MM.1S (cell line): ENCODE measurements at regions not wholly inside any gene's neighbourhood (a gene's known extent, or its start where the extent isn't known, plus 50 kb on each side); places are given as distances from the start of the nearest gene placed in this dataset.
"Not testable (repeated sequence)": the region's sequence is repeated elsewhere in the genome, so short reads cannot be mapped to it uniquely, and the experiment has no call there.

Source experiments
- DNase-seq: peaks from one replicate; pipeline ENCODE4 v3.0.0-alpha.2; 2015
- H2AFZ ChIP-seq: fragments of 300-600 bp; sonication (generic); 2 replicates; pipeline ENCODE4 v1.6.0; 2016; ENCODE audit warnings: antibody characterized with exemption, low read length
- H3F3A ChIP-seq: fragments of 300-600 bp; sonication (generic); 2 replicates; pipeline ENCODE4 v1.6.1; 2016; ENCODE audit warnings: mild to moderate bottlenecking, antibody characterized with exemption, low read length, moderate library complexity, mixed read lengths; ENCODE audit not compliant: insufficient read depth
- H3K27ac ChIP-seq: fragments of 300-600 bp; sonication (generic); 2 replicates; pipeline ENCODE4 v1.5.1; 2016; ENCODE audit warnings: mild to moderate bottlenecking, low read length
- H3K27me3 ChIP-seq: fragments of 300-600 bp; sonication (generic); replicated peaks from 2 replicates; pipeline ENCODE4 v1.6.0; 2016; ENCODE audit warnings: low read length; ENCODE audit not compliant: insufficient read depth
- H3K36me3 ChIP-seq: fragments of 300-600 bp; sonication (generic); replicated peaks from 2 replicates; pipeline ENCODE4 v1.6.1; 2016; ENCODE audit warnings: mild to moderate bottlenecking, low read length, mixed read lengths; ENCODE audit not compliant: insufficient read depth
- H3K4me1 ChIP-seq: fragments of 300-600 bp; sonication (generic); 2 replicates; pipeline ENCODE4 v1.6.1; 2016; ENCODE audit warnings: low read length, mixed read lengths
- H3K4me2 ChIP-seq: fragments of 300-600 bp; sonication (generic); 2 replicates; pipeline ENCODE4 v1.6.0; 2016; ENCODE audit warnings: low read depth, low read length
- H3K4me3 ChIP-seq: fragments of 300-600 bp; sonication (generic); 2 replicates; pipeline ENCODE4 v1.5.1; 2016; ENCODE audit warnings: low read length, mixed read lengths
- H3K79me2 ChIP-seq: fragments of 300-600 bp; sonication (generic); 2 replicates; pipeline ENCODE4 v1.6.1; 2016; ENCODE audit warnings: mixed run types, low read length, mixed read lengths
- H3K9ac ChIP-seq: fragments of 300-600 bp; sonication (generic); 2 replicates; pipeline ENCODE4 v1.6.1; 2016; ENCODE audit warnings: low read length, mixed read lengths
- H3K9me2 ChIP-seq: fragments of 300-600 bp; sonication (generic); replicated peaks from 2 replicates; pipeline ENCODE4 v1.6.1; 2016; ENCODE audit warnings: mild to moderate bottlenecking, low read length, mixed read lengths; ENCODE audit not compliant: insufficient read depth
- H3K9me3 ChIP-seq: fragments of 300-600 bp; sonication (generic); replicated peaks from 2 replicates; pipeline ENCODE4 v1.6.1; 2016; ENCODE audit warnings: mild to moderate bottlenecking, low read length, mixed read lengths; ENCODE audit not compliant: insufficient read depth
- H4K20me1 ChIP-seq: fragments of 300-600 bp; sonication (generic); 2 replicates; pipeline ENCODE4 v1.6.1; 2016; ENCODE audit warnings: mild to moderate bottlenecking, low read length, moderate library complexity, mixed read lengths; ENCODE audit not compliant: insufficient read depth

DNA sequence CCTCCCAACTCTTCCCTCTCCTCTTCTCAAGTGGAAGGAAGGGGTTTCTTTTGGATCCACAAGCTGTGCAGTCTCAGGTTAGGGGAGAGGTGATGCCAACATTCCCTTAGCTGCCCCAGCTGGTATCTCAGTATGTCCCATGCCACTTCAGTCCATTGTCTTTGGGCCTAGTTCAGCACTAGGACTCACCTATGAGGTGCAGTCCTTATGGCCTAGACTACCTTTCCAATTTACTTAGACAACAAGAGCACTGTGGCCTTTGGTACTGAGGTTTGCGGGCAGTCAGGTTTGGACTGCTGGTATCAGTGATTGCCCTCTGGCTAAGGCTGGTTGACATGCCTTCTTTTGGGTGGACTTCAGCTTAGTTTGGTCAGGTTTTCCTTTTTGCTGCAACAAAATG is 159.9 kb downstream of the POTEH start:
- H3K4me3 ChIP-seq, H3F3A ChIP-seq, H3K27me3 ChIP-seq, H3K4me2 ChIP-seq, H3K9me3 ChIP-seq, H3K27ac ChIP-seq, H2AFZ ChIP-seq, H3K4me1 ChIP-seq, H3K36me3 ChIP-seq, H3K9ac ChIP-seq, H4K20me1 ChIP-seq, DNase-seq, H3K9me2 ChIP-seq, H3K79me2 ChIP-seq: not testable (repeated sequence)

DNA sequence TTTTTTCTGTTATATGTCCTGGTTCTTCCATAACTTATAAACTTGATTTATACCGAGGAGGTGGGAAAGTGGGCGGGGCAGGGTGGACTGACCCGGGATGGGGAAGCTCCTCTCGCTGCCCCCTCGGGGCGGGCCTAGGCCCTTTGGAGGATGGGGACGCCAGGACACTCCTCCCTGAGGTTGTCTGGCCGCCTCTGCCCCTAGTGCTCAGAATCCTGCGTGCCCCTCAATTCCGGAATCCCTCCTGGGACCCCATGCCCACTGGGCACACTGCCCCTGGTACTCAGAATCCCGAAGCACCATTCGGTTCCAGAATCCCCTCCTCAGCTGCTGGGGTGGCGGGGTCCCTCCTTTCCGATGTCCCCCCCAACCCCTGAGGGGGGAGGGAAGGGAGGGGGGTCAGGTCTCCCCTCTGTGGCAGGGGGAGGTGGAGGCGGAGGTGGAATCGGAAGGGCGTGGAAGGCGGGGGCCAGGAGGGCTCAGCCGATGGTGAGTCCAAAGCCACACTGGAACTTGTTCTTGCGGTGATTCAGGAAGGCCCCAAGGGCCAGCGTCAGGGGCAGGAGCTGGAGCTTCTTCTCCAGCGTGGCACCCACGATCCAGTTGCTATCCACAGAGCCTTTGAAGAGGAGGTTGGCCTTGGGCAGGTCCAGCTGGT is 164.0 kb downstream of the POTEH start:
- not testable (repeated sequence) for H3F3A ChIP-seq, H3K4me3 ChIP-seq, H3K79me2 ChIP-seq, H4K20me1 ChIP-seq, H3K27me3 ChIP-seq, H3K4me1 ChIP-seq, H3K36me3 ChIP-seq, H3K9me3 ChIP-seq, H3K9ac ChIP-seq, DNase-seq, H3K4me2 ChIP-seq, H2AFZ ChIP-seq, H3K27ac ChIP-seq, H3K9me2 ChIP-seq

DNA sequence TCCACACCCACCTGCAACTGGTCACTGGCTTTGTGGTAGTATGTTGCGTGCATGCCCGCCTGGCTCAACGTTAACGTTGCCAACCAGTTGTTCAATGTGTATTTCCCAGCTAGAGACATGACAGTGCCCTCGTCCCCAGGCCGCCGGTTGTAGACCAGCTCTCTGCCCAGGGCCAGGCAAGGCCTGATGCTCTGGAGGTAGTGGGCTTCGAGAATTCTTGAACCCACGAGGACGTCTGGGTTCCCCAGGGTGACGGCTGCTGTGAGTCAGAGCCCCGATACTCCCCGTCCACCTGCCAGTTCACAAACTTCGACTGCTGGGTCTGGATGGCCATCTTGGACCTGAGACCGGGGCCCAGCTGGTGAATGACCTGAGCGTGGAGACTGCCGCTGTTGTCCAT is 164.6 kb downstream of the POTEH start:
- not testable (repeated sequence) for H3K27me3 ChIP-seq, H3K9ac ChIP-seq, DNase-seq, H3K4me1 ChIP-seq, H3F3A ChIP-seq, H3K36me3 ChIP-seq, H3K9me2 ChIP-seq, H4K20me1 ChIP-seq, H3K79me2 ChIP-seq, H3K4me3 ChIP-seq, H3K9me3 ChIP-seq, H3K27ac ChIP-seq, H3K4me2 ChIP-seq, H2AFZ ChIP-seq

DNA sequence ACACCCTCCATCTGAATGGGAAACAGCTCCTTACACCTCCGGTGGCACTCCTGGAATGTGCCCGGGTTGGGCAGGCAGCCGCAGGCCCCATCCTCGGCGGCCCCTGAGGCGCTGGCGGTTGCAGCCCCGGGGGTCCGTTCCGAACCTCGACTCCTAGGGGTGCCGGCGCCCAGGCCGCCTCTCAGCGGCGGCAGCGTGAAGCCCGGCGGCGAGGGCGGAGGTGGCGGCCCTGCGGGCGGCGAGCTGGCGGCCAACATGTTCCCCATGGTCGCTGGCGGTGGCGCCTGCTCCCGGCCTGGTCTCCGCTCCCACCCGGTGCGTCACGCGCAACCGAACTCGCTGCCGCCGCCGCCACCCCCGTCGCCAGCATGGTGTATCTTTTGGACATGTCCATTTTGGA is 165.2 kb downstream of the POTEH start:
- H3K9me3 ChIP-seq, H3K4me1 ChIP-seq, H3K36me3 ChIP-seq, H3K9me2 ChIP-seq, H3K4me2 ChIP-seq, H3K27me3 ChIP-seq, H3F3A ChIP-seq, H2AFZ ChIP-seq, H3K27ac ChIP-seq, H3K4me3 ChIP-seq, H3K9ac ChIP-seq, DNase-seq, H4K20me1 ChIP-seq, H3K79me2 ChIP-seq: not testable (repeated sequence)

DNA sequence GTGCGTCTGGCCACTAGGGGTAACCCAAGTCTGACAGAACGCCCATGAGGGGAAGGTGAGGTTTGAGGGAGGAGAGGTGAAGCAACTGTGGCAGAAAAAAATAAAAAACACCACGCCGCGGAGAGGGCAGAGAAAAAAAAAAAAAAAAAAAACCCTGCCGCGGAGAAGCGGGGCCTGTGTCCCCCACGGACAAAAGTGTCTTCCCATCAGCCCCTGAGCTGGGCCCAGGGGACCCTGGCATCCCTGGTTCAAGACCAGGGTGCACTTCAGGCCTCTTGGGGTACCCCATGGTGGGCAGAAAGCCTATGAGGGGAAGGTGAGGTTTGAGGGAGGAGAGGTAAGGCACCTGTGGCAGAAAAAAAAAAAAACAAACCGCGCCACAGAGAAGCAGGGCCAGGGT is 191.1 kb downstream of the POTEH start:
- H3K9me3 ChIP-seq, H3K4me2 ChIP-seq, H3K4me1 ChIP-seq, H3F3A ChIP-seq, H2AFZ ChIP-seq, DNase-seq, H3K79me2 ChIP-seq, H3K4me3 ChIP-seq, H3K27ac ChIP-seq, H3K9ac ChIP-seq, H4K20me1 ChIP-seq, H3K36me3 ChIP-seq, H3K9me2 ChIP-seq, H3K27me3 ChIP-seq: not testable (repeated sequence)

DNA sequence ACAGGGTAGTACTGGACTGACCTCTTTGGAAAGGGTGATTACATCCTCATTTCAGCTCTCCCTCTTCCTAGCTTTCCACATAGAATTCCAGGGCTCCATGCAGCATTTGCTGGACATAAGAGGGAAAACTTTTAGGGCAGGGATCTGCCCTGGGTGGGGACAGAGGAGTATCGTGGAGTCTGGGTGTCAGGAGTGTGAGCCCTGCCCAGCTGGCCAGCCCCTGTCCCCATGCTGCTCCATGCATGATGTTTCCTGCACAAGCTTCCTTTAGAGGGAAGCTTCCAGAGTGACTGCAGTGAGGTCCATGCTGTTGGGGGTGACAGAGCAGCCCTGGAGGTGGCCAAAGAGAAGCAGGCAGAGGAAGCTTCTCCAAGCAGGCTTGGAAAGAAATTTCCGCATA is 214.5 kb downstream of the POTEH start:
- H3K9me3 ChIP-seq, H3F3A ChIP-seq, H2AFZ ChIP-seq, H3K4me2 ChIP-seq, H3K79me2 ChIP-seq, H3K36me3 ChIP-seq, H3K27me3 ChIP-seq, H3K9ac ChIP-seq, H3K9me2 ChIP-seq, H3K4me3 ChIP-seq, H4K20me1 ChIP-seq, H3K4me1 ChIP-seq, H3K27ac ChIP-seq, DNase-seq: not testable (repeated sequence)

DNA sequence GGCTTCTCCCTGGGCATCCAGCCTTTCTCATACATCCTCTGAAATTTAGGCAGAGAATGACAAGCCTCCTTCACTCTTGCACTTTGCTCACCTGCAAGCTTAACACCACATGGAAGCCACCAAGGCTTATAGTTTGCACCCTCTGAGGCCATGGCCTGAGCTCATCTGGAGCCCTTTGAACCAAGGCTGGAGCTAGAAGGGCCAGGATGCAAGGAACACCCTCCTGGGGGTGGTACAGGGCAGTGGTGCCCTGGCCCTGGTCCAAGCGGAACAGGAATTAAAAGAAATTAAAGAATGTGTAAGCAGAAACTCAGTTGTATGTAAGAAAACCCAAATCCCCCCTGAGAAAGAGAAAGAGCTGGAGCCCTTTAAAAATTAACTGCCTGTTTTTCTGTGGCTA is 221.9 kb downstream of the POTEH start:
- H4K20me1 ChIP-seq, H3K4me2 ChIP-seq, H3K27me3 ChIP-seq, H3K27ac ChIP-seq, H3K4me1 ChIP-seq, H3K9me2 ChIP-seq, H3K4me3 ChIP-seq, H3K9me3 ChIP-seq, H3K9ac ChIP-seq, DNase-seq, H2AFZ ChIP-seq, H3K36me3 ChIP-seq, H3K79me2 ChIP-seq, H3F3A ChIP-seq: not testable (repeated sequence)

DNA sequence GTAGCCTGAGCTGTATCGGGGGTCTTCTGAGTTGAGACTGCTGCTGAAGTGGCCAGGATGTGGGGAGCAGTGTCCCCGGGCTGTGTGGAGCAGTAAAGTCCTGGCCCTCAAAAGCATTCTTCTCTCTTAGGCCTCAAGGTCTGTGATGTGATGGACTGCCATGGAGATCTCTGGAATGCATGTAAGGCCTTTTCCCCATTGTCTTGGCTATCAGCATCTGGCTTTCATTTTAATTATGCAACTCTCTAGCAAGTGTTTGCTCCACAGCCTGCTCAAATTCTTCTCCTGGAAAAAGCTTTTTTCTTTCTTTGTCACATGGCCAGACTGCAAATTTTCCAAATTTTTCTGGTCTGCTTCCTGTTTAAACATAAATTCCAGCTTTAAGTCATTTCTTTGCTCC is 229.3 kb downstream of the POTEH start:
- H3K4me2 ChIP-seq, H3K9me3 ChIP-seq, H3K4me3 ChIP-seq, H3F3A ChIP-seq, H3K9me2 ChIP-seq, H4K20me1 ChIP-seq, H3K36me3 ChIP-seq, H3K27ac ChIP-seq, H3K4me1 ChIP-seq, DNase-seq, H3K9ac ChIP-seq, H3K27me3 ChIP-seq, H3K79me2 ChIP-seq, H2AFZ ChIP-seq: not testable (repeated sequence)
